ENCODE measurements at regions not wholly inside any gene's neighbourhood (a gene's known extent, or its start where the extent isn't known, plus 50 kb on each side); places are given as distances from the start of the nearest gene placed in this dataset.

GRCh38 chr9:99371376-99371775 lies 149.3 kb downstream of the SEC61B start:
- no peak for DNase-seq
- no peaks in the 10 kb centered on the region for H3K36me3 ChIP-seq
- 76 to 89% methylated on average over 2 of the region's 2 CpGs for WGBS, 2 donors
- H3K27me3 ChIP-seq: no peaks in the 10 kb centered on the region
- H3K27ac ChIP-seq: no peak overlapping the region
- TF ChIP-seq EP300 (IDR thresholded peaks at IDR 0.05) (no peak), POLR2A (IDR thresholded peaks at IDR 0.05) (no peak), CTCF (IDR thresholded peaks at IDR 0.05) (no peak), POLR2AphosphoS5 (IDR thresholded peaks at IDR 0.05) (no peak)
- H3K4me3 ChIP-seq: no peak overlapping the region
- H3K4me1 ChIP-seq: peaks cover 0 to 14% (median 12%) of the 10 kb centered on the region in 4 donors
- intact Hi-C loops (cut with DNase I): no loop called here
- H3K9me3 ChIP-seq: no peaks in the 10 kb centered on the region

- intact Hi-C loops (cut with DNase I): no loop called here
- H3K4me3 ChIP-seq: no peak overlapping the region
- H3K27me3 ChIP-seq: no peaks in the 10 kb centered on the region
- no peak for TF ChIP-seq POLR2A (IDR thresholded peaks at IDR 0.05)
- TF ChIP-seq CTCF (IDR thresholded peaks at IDR 0.05): no peak
- TF ChIP-seq EP300 (IDR thresholded peaks at IDR 0.05): no peak
- no peak for TF ChIP-seq POLR2AphosphoS5 (IDR thresholded peaks at IDR 0.05)
- no peaks in the 10 kb centered on the region for H3K9me3 ChIP-seq
- 71 to 83% methylated on average over 5 of the region's 5 CpGs for WGBS, 2 donors
- H3K27ac ChIP-seq: no peak overlapping the region
- peaks cover 0 to 4% (median 2%) of the 10 kb centered on the region in 4 donors for H3K4me1 ChIP-seq
- H3K36me3 ChIP-seq: no peaks in the 10 kb centered on the region
- no peak for DNase-seq
Measured at GRCh38 chr9:99373912-99374311, 151.8 kb downstream of the SEC61B start.

DNA sequence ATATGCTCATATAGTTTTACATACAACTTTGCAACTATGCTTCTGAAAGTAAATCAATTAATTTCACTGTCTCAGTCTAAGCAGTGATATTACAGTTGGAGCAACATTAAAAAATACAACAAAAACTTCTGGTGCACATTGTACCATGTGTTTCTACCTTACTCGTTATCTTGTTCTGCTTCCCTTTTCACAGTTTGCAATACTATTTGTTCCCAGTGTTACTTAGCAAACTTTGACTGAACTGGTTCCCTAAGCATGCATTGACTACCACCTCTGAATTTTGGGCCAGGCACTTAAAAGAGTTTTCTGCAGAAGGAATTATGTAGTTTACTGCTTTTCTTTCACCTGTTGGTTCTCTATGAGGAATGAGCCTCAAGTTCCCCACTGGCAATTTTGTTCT lies 152.7 kb downstream of the SEC61B start:
- DNase-seq: no peak
- Histone ChIP-seq H3K27ac (no peak overlapping the region), H3K9me3 (no peaks in the 10 kb centered on the region), H3K4me3 (no peak overlapping the region), H3K36me3 (no peaks in the 10 kb centered on the region), H3K27me3 (no peaks in the 10 kb centered on the region), H3K4me1 (no peaks in the 10 kb centered on the region)
- intact Hi-C loops (cut with DNase I): no loop called here
- 56 to 73% methylated on average over 1 of the region's 1 CpG for WGBS, 2 donors
- TF ChIP-seq POLR2AphosphoS5 (IDR thresholded peaks at IDR 0.05) (no peak), POLR2A (IDR thresholded peaks at IDR 0.05) (no peak), EP300 (IDR thresholded peaks at IDR 0.05) (no peak), CTCF (IDR thresholded peaks at IDR 0.05) (no peak)

- no peaks in the 10 kb centered on the region for H3K27me3 ChIP-seq
- no peak overlapping the region for H3K4me3 ChIP-seq
- no peak for DNase-seq
- no peak overlapping the region for H3K27ac ChIP-seq
- intact Hi-C loops (cut with DNase I): no loop called here
- H3K36me3 ChIP-seq: no peaks in the 10 kb centered on the region
- 72 to 86% methylated on average over 3 of the region's 3 CpGs for WGBS, 2 donors
- TF ChIP-seq EP300 (IDR thresholded peaks at IDR 0.05) (no peak), POLR2AphosphoS5 (IDR thresholded peaks at IDR 0.05) (no peak), POLR2A (IDR thresholded peaks at IDR 0.05) (no peak), CTCF (IDR thresholded peaks at IDR 0.05) (no peak)
- no peaks in the 10 kb centered on the region for H3K4me1 ChIP-seq
- H3K9me3 ChIP-seq: no peaks in the 10 kb centered on the region
Measured at GRCh38 chr9:99375481-99375880, 153.4 kb downstream of the SEC61B start.
